NCI-H1092 treated with DMSO at 0.1 percent for 48 hours (cell line): ENCODE measurements at regions not wholly inside any gene's neighbourhood (a gene's known extent, or its start where the extent isn't known, plus 50 kb on each side); places are given as distances from the start of the nearest gene placed in this dataset.
A peak's percentile ranks its signal among the peaks of the same experiment; 100 is the strongest.

Experiments used
- DNase-seq: peaks from one replicate; lab custom pipeline; 2025; lab: John Stamatoyannopoulos, UW

- DNase-seq, result no peak
These were observed 119.4 kb downstream of the MRPS6 start for GRCh38 chr21:34192646-34193285.

- no peak for DNase-seq
These were observed 122.0 kb downstream of the MRPS6 start for GRCh38 chr21:34195335-34195734.

- DNase-seq, result no peak
These were observed 123.6 kb downstream of the MRPS6 start for GRCh38 chr21:34196996-34197395.

GRCh38 chr21:34197561-34197960, 124.2 kb downstream of the MRPS6 start:
- no peak for DNase-seq

GRCh38 chr21:34198231-34199120, 125.1 kb downstream of the MRPS6 start:
- DNase-seq, result no peak

- DNase-seq, result peak; percentile 8
These were observed 125.9 kb downstream of the MRPS6 start for GRCh38 chr21:34199121-34199910.

GRCh38 chr21:34200288-34200905, 127.0 kb downstream of the MRPS6 start:
- DNase-seq, result no peak

GRCh38 chr21:34201001-34201400, 127.6 kb downstream of the MRPS6 start:
- no peak for DNase-seq

- DNase-seq, result no peak
These were observed 128.1 kb downstream of the MRPS6 start for GRCh38 chr21:34201481-34201858.

GRCh38 chr21:34202553-34203372, 129.4 kb downstream of the MRPS6 start:
- peak; percentile 56 for DNase-seq

- DNase-seq, result peak; percentile 93
These were observed 130.6 kb downstream of the MRPS6 start for GRCh38 chr21:34203851-34204420.

GRCh38 chr21:34204481-34205439, 131.4 kb downstream of the MRPS6 start:
- peak; percentile 98 for DNase-seq

- peak; percentile 93 for DNase-seq
These were observed 132.6 kb downstream of the MRPS6 start for GRCh38 chr21:34205811-34206571.

GRCh38 chr21:34213959-34214358, 140.6 kb downstream of the MRPS6 start:
- DNase-seq, result no peak

GRCh38 chr21:34215501-34215900, 142.1 kb downstream of the MRPS6 start:
- no peak for DNase-seq

GRCh38 chr21:34215911-34216717, 142.7 kb downstream of the MRPS6 start:
- DNase-seq, result no peak

- no peak for DNase-seq
These were observed 143.3 kb downstream of the MRPS6 start for GRCh38 chr21:34216718-34217032.

GRCh38 chr21:34217263-34217662, 143.9 kb downstream of the MRPS6 start:
- DNase-seq, result no peak
